Panc1 (cell line): ENCODE measurements at regions not wholly inside any gene's neighbourhood (a gene's known extent, or its start where the extent isn't known, plus 50 kb on each side); places are given as distances from the start of the nearest gene placed in this dataset.

ENCODE experiments used
- ATAC-seq: fragments of 200-7000 bp; cut with Tn5 transposase; 2 replicates; pipeline ENCODE4 v1.9.1; 2020; ENCODE audit warnings: mild to moderate bottlenecking, moderate library complexity
- BruUV-seq: library from RNA; stranded (reverse); fragments of 400-500 nt; replicated peaks from 2 replicates; lab custom pipeline; 2021; lab: Mats Ljungman, UMichigan
- CTCF ChIA-PET: fragments of 300-600 bp; sonication (Branson Sonifier 250); formaldehyde crosslinking; loops from one replicate; lab custom pipeline; 2022; ENCODE audit warnings: antibody characterized with exemption; lab: Charles Lee
- POLR2A ChIA-PET: fragments of 300-600 bp; sonication (Branson Sonifier 250); formaldehyde crosslinking; loops from one replicate; lab custom pipeline; 2022; ENCODE audit warnings: antibody characterized with exemption; lab: Charles Lee
- DNase-seq: peaks from one replicate; pipeline ENCODE4 v3.0.0-alpha.2; 2010; ENCODE audit warnings: low read depth, low spot score
- H3K27ac ChIP-seq: 2 replicates; pipeline ENCODE4 v1.5.1; 2011; ENCODE audit warnings: mild to moderate bottlenecking, low read length, inconsistent platforms
- H3K27me3 ChIP-seq: fragments of 200-500 bp; sonication (Bioruptor generic); 2 replicates; pipeline ENCODE4 v1.6.0; 2014; ENCODE audit warnings: low read length, inconsistent platforms; ENCODE audit not compliant: control insufficient read depth, insufficient read depth
- H3K36me3 ChIP-seq: fragments of 200-500 bp; sonication (Bioruptor generic); 2 replicates; pipeline ENCODE4 v1.5.1; 2014; ENCODE audit warnings: inconsistent platforms, mild to moderate bottlenecking, low read length, moderate library complexity; ENCODE audit not compliant: control insufficient read depth, insufficient read depth
- H3K4me1 ChIP-seq: 2 replicates; pipeline ENCODE4 v1.5.1; 2011; ENCODE audit warnings: inconsistent platforms, mild to moderate bottlenecking, low read length, moderate library complexity; ENCODE audit not compliant: control insufficient read depth, insufficient read depth
- H3K4me3 ChIP-seq, 2 experiments: 2 replicates each; pipeline ENCODE4 v1.5.1; 2011 to 2012; ENCODE audit warnings: low read depth in 2 of 2, low read length in 2 of 2, mild to moderate bottlenecking in 2 of 2, inconsistent platforms in 1 of 2, moderate library complexity in 1 of 2
- H3K9me3 ChIP-seq: fragments of 200-500 bp; sonication (Bioruptor generic); 2 replicates; pipeline ENCODE4 v1.5.1; 2014; ENCODE audit warnings: low read depth, mild to moderate bottlenecking, inconsistent platforms, low read length, moderate library complexity; ENCODE audit not compliant: control insufficient read depth, insufficient read depth
- CTCF ChIP-seq: fragments of 450-650 bp; IDR thresholded peaks from 2 replicates; pipeline ENCODE4 v1.5.1; 2017; ENCODE audit warnings: mild to moderate bottlenecking
- POLR2AphosphoS5 ChIP-seq: IDR thresholded peaks from 2 replicates; pipeline ENCODE4 v1.6.1; 2012; ENCODE audit warnings: mild to moderate bottlenecking, low read depth, low read length, moderate library complexity
- REST ChIP-seq, 2 experiments: IDR thresholded peaks; 2 replicates each; pipeline ENCODE4 v1.6.1; 2011 to 2012; ENCODE audit warnings: low read depth in 2 of 2, control low read depth in 1 of 2, low read length in 1 of 2, mild to moderate bottlenecking in 1 of 2, moderate library complexity in 1 of 2; ENCODE audit not compliant: insufficient read depth in 1 of 2
- SIN3A ChIP-seq: IDR thresholded peaks from 2 replicates; pipeline ENCODE4 v1.6.1; 2012; ENCODE audit warnings: low read depth, mild to moderate bottlenecking, low read length, moderate library complexity, borderline replicate concordance; ENCODE audit not compliant: insufficient read depth
- TCF7L2 ChIP-seq: IDR thresholded peaks from 2 replicates; pipeline ENCODE4 v1.6.1; 2011; ENCODE audit warnings: mild to moderate bottlenecking, low read depth, low read length, inconsistent platforms
- in situ Hi-C: cut with HindIII; loops from 2 replicates; pipeline ENCODE4 v1.10.0; 2016; ENCODE audit warnings: low sequenced_read_pairs, low pct_unique_long_range_greater_than_20kb
- intact Hi-C: fragments of 100-400 bp; cut with micrococcal nuclease; formaldehyde crosslinking; loops from one replicate; pipeline ENCODE4 v1.10.0; 2022; ENCODE audit not compliant: unreplicated experiment

- Histone ChIP-seq H3K27me3 (no peaks in the 10 kb centered on the region), H3K27ac (peak overlapping the region; percentile 49; the same call in 1 of the 2 replicates), H3K9me3 (peaks cover 6% of the 10 kb centered on the region; the same call in 1 of the 2 replicates), H3K4me3 (no peak overlapping the region), H3K36me3 (no peaks in the 10 kb centered on the region), H3K4me1 (no peaks in the 10 kb centered on the region; the same call in 1 of the 2 replicates)
- DNase-seq (no peak), ATAC-seq (no peak)
- ChIA-PET POLR2A (no interaction called here), CTCF (no interaction called here)
- intact Hi-C loops, result no loop called here
- TF ChIP-seq SIN3A, result no peak
- no peak for TF ChIP-seq POLR2AphosphoS5
- TF ChIP-seq REST (IDR thresholded peaks at IDR 0.05; ENCODE audit: insufficient read depth in 1 of 2, low read depth in 2 of 2, low read length in 1 of 2), result no peak
- TF ChIP-seq TCF7L2, result no peak; the same call in 1 of the 2 replicates
- no peak for TF ChIP-seq CTCF
- no TSS peak for BruUV-seq
- in situ Hi-C loops, result no loop called here
Observed at GRCh38 chr7:19470031-19470430, 238.8 kb downstream of the POLR1F start.

DNA sequence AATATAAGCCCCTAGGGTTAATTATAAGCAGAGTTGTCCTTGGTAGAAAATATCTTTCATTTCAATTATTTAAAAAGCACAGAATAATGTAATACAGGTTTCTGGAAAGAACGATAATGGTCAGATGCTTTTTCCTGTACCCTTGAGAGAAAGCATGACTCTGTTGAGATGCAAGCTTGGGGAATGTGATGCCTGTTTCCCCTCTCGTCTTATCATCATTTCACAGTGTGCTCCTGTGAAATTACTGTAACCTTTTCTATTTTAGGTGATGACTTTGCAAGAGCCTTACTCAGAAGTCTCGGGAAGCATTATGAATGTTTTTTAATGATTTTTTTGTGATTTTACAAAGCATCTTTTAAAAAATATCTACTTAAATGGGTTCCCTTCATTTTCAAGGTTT is 243.0 kb downstream of the POLR1F start:
- intact Hi-C loops, result no loop called here
- H3K36me3 ChIP-seq, result no peaks in the 10 kb centered on the region
- ChIA-PET POLR2A (no interaction called here), CTCF (no interaction called here)
- no peaks in the 10 kb centered on the region; the same call in 1 of the 2 replicates for H3K4me1 ChIP-seq
- H3K27ac ChIP-seq, result no peak overlapping the region
- no peaks in the 10 kb centered on the region for H3K27me3 ChIP-seq
- ATAC-seq (no peak), DNase-seq (no peak)
- H3K4me3 ChIP-seq, result no peak overlapping the region
- TF ChIP-seq CTCF (no peak), REST (IDR thresholded peaks at IDR 0.05; ENCODE audit: insufficient read depth in 1 of 2, low read depth in 2 of 2, low read length in 1 of 2) (no peak), SIN3A (no peak), TCF7L2 (no peak), POLR2AphosphoS5 (no peak)
- in situ Hi-C loops, result no loop called here
- peaks cover 5% of the 10 kb centered on the region; the same call in 1 of the 2 replicates for H3K9me3 ChIP-seq
- no TSS peak for BruUV-seq
